HEK293 (cell line): ENCODE measurements at regions not wholly inside any gene's neighbourhood (a gene's known extent, or its start where the extent isn't known, plus 50 kb on each side); places are given as distances from the start of the nearest gene placed in this dataset.
A peak's percentile ranks its signal among the peaks of the same experiment; 100 is the strongest.
"Not testable (repeated sequence)": the region's sequence is repeated elsewhere in the genome, so short reads cannot be mapped to it uniquely, and the experiment has no call there.

ENCODE experiments used
- CTCF ChIA-PET: fragments of 350-600 bp; formaldehyde crosslinking; extraction: SDS; loops from one replicate; lab custom pipeline; 2021; ENCODE audit warnings: antibody characterized with exemption; lab: Yijun Ruan, JAX
- POLR2A ChIA-PET: fragments of 300-600 bp; formaldehyde crosslinking; extraction: SDS; loops from one replicate; lab custom pipeline; 2020; ENCODE audit warnings: antibody characterized with exemption, inconsistent platforms; lab: Yijun Ruan, JAX
- H3K27ac ChIP-seq: fragments of 200-500 bp; sonication (Bioruptor generic); 2 replicates; pipeline ENCODE4 v1.5.1; 2014; ENCODE audit warnings: low read depth, low read length, control low read depth, inconsistent platforms; ENCODE audit errors: extremely low read depth
- H3K36me3 ChIP-seq, 2 experiments: fragments of 200-500 bp in 1 of 2; sonication (Bioruptor generic) in 1 of 2; 1 replicate in 1 of 2; 2 replicates in 1 of 2; pipeline ENCODE4 v1.5.1; 2014 to 2017; ENCODE audit warnings: inconsistent platforms in 2 of 2, low read length in 2 of 2; ENCODE audit not compliant: control insufficient read depth in 2 of 2, insufficient read depth in 1 of 2
- H3K4me1 ChIP-seq: fragments of 200-500 bp; sonication (Bioruptor generic); 2 replicates; pipeline ENCODE4 v1.5.1; 2014; ENCODE audit warnings: mild to moderate bottlenecking, low read length, inconsistent platforms; ENCODE audit not compliant: control insufficient read depth, insufficient read depth
- H3K4me3 ChIP-seq: 2 replicates; pipeline ENCODE4 v1.5.1; 2011; ENCODE audit warnings: low read depth, mild to moderate bottlenecking, control low read depth, low read length, moderate library complexity
- H3K9me3 ChIP-seq: fragments of 200-500 bp; sonication (Bioruptor generic); 2 replicates; pipeline ENCODE4 v1.5.1; 2014; ENCODE audit warnings: low read depth, low read length, inconsistent platforms; ENCODE audit not compliant: control insufficient read depth, insufficient read depth
- GFI1B ChIP-seq: fragments of 450-650 bp; formaldehyde crosslinking; IDR thresholded peaks from 2 replicates; pipeline ENCODE4 v1.5.1; 2016; ENCODE audit warnings: missing biosample characterization, missing genetic modification characterization
- GLIS2 ChIP-seq: fragments of 450-650 bp; formaldehyde crosslinking; IDR thresholded peaks from 2 replicates; pipeline ENCODE4 v1.5.1; 2016; ENCODE audit warnings: missing biosample characterization, missing genetic modification characterization
- ZBTB17 ChIP-seq: fragments of 450-650 bp; formaldehyde crosslinking; IDR thresholded peaks from 2 replicates; pipeline ENCODE4 v1.5.1; 2016; ENCODE audit warnings: missing biosample characterization, missing genetic modification characterization
- ZBTB21 ChIP-seq: fragments of 450-650 bp; formaldehyde crosslinking; IDR thresholded peaks from 2 replicates; pipeline ENCODE4 v1.5.1; 2017; ENCODE audit warnings: missing biosample characterization, missing genetic modification characterization
- ZNF239 ChIP-seq: fragments of 450-650 bp; formaldehyde crosslinking; IDR thresholded peaks from 2 replicates; pipeline ENCODE4 v1.5.1; 2016; ENCODE audit warnings: missing biosample characterization, missing genetic modification characterization
- ZNF48 ChIP-seq: fragments of 450-650 bp; formaldehyde crosslinking; IDR thresholded peaks from 2 replicates; pipeline ENCODE4 v1.5.1; 2016; ENCODE audit warnings: missing biosample characterization, missing genetic modification characterization
- ZNF530 ChIP-seq: fragments of 450-650 bp; formaldehyde crosslinking; IDR thresholded peaks from 2 replicates; pipeline ENCODE4 v1.5.1; 2016; ENCODE audit warnings: low read depth, missing biosample characterization, missing genetic modification characterization
- ZNF654 ChIP-seq: fragments of 450-650 bp; formaldehyde crosslinking; IDR thresholded peaks from 2 replicates; pipeline ENCODE4 v1.5.1; 2016; ENCODE audit warnings: low read depth, missing biosample characterization, missing genetic modification characterization
- ZNF664 ChIP-seq: fragments of 450-650 bp; formaldehyde crosslinking; IDR thresholded peaks from 2 replicates; pipeline ENCODE4 v1.5.1; 2016; ENCODE audit warnings: missing biosample characterization, missing genetic modification characterization
- ZNF777 ChIP-seq: fragments of 450-650 bp; formaldehyde crosslinking; IDR thresholded peaks from 2 replicates; pipeline ENCODE4 v1.5.1; 2017; ENCODE audit warnings: missing biosample characterization, missing genetic modification characterization, borderline replicate concordance
- ZSCAN16 ChIP-seq: fragments of 450-650 bp; formaldehyde crosslinking; IDR thresholded peaks from 2 replicates; pipeline ENCODE4 v1.5.1; 2016; ENCODE audit warnings: missing biosample characterization, missing genetic modification characterization
- ZSCAN30 ChIP-seq: fragments of 450-650 bp; IDR thresholded peaks from 2 replicates; pipeline ENCODE4 v1.5.1; 2018; ENCODE audit warnings: missing biosample characterization, mild to moderate bottlenecking, missing genetic modification characterization, moderate library complexity
- ZSCAN5A ChIP-seq: fragments of 450-650 bp; formaldehyde crosslinking; IDR thresholded peaks from 2 replicates; pipeline ENCODE4 v1.5.1; 2016; ENCODE audit warnings: missing biosample characterization, missing genetic modification characterization
- TF ChIP-seq, protein P1 (sequence below): fragments of 450-650 bp; formaldehyde crosslinking; IDR thresholded peaks from 2 replicates; pipeline ENCODE4 v1.5.1; 2016; ENCODE audit warnings: missing biosample characterization, missing genetic modification characterization
- TF ChIP-seq, protein P2 (sequence below): fragments of 450-650 bp; formaldehyde crosslinking; IDR thresholded peaks from 2 replicates; pipeline ENCODE4 v1.5.1; 2016; ENCODE audit warnings: missing biosample characterization, missing genetic modification characterization
- TF ChIP-seq, protein P3 (sequence below): fragments of 450-650 bp; formaldehyde crosslinking; IDR thresholded peaks from 2 replicates; pipeline ENCODE4 v1.5.1; 2016; ENCODE audit warnings: missing biosample characterization, missing genetic modification characterization

DNA sequence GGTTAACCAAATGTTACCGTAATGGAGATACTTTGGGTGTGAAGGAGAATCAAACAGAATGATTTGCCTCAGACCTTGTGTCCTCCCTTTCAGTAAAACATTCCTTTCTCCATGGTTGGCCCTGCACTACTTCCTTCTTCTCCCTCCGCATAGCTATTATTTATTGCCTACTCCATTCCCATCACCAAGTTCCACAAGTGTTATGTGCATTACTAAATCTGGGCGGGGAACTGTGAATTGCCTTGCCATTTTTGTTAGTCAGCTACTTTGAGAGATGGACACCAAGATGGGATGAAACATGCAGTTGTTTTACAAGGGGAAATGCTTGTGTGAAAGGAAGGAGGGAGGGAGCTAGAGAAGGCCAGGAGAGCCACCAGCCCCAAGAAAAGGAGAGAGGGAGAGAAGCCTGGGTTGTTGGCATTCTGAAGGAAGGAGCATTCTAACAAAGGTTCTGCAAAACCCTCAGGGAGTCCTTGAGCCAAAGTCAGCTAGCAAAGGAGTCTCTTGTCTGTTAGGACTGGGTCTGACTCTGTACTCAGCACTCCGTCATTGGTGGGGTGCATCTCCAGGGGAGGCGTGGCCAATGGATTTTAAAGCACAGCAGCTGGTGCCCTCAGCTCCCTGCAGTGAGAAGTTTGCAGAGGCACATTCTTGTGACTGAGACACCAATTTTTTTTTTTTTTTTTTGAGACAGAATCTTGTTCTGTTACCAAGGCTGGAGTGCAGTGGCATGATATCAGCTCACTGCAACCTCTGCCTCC lies 83.6 kb upstream of the CHD6 start:
- CTCF ChIA-PET: interaction anchor here (0.6 to 1.6 kb wide), 2 partner anchors 9 to 204 kb away, joined by 3 to 6 read pairs; no protein-coding TSS in a partner anchor
- TF ChIP-seq ZNF239 (tag by site-specific recombination) (no peak), ZSCAN16 (tag by site-specific recombination) (no peak), ZBTB17 (tag by site-specific recombination) (no peak), ZNF530 (tag by site-specific recombination) (no peak), ZBTB21 (tag by site-specific recombination) (no peak), GFI1B (tag by site-specific recombination) (no peak), GLIS2 (tag by site-specific recombination) (no peak), ZSCAN30 (no peak)
- TF ChIP-seq, protein P1, sequence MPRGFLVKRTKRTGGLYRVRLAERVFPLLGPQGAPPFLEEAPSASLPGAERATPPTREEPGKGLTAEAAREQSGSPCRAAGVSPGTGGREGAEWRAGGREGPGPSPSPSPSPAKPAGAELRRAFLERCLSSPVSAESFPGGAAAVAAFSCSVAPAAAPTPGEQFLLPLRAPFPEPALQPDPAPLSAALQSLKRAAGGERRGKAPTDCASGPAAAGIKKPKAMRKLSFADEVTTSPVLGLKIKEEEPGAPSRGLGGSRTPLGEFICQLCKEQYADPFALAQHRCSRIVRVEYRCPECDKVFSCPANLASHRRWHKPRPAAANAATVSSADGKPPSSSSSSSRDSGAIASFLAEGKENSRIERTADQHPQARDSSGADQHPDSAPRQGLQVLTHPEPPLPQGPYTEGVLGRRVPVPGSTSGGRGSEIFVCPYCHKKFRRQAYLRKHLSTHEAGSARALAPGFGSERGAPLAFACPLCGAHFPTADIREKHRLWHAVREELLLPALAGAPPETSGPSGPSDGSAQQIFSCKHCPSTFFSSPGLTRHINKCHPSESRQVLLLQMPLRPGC (tag by site-specific recombination): no peak
- TF ChIP-seq, protein P2, sequence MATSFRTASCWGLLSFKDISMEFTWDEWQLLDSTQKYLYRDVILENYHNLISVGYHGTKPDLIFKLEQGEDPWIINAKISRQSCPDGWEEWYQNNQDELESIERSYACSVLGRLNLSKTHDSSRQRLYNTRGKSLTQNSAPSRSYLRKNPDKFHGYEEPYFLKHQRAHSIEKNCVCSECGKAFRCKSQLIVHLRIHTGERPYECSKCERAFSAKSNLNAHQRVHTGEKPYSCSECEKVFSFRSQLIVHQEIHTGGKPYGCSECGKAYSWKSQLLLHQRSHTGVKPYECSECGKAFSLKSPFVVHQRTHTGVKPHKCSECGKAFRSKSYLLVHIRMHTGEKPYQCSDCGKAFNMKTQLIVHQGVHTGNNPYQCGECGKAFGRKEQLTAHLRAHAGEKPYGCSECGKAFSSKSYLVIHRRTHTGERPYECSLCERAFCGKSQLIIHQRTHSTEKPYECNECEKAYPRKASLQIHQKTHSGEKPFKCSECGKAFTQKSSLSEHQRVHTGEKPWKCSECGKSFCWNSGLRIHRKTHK (tag by site-specific recombination): no peak
- TF ChIP-seq, protein P3, sequence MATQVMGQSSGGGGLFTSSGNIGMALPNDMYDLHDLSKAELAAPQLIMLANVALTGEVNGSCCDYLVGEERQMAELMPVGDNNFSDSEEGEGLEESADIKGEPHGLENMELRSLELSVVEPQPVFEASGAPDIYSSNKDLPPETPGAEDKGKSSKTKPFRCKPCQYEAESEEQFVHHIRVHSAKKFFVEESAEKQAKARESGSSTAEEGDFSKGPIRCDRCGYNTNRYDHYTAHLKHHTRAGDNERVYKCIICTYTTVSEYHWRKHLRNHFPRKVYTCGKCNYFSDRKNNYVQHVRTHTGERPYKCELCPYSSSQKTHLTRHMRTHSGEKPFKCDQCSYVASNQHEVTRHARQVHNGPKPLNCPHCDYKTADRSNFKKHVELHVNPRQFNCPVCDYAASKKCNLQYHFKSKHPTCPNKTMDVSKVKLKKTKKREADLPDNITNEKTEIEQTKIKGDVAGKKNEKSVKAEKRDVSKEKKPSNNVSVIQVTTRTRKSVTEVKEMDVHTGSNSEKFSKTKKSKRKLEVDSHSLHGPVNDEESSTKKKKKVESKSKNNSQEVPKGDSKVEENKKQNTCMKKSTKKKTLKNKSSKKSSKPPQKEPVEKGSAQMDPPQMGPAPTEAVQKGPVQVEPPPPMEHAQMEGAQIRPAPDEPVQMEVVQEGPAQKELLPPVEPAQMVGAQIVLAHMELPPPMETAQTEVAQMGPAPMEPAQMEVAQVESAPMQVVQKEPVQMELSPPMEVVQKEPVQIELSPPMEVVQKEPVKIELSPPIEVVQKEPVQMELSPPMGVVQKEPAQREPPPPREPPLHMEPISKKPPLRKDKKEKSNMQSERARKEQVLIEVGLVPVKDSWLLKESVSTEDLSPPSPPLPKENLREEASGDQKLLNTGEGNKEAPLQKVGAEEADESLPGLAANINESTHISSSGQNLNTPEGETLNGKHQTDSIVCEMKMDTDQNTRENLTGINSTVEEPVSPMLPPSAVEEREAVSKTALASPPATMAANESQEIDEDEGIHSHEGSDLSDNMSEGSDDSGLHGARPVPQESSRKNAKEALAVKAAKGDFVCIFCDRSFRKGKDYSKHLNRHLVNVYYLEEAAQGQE (tag by site-specific recombination): no peak
- H3K4me1 ChIP-seq: no peaks in the 10 kb centered on the region
- POLR2A ChIA-PET: no interaction called here
- no peaks in the 10 kb centered on the region for H3K36me3 ChIP-seq
- no peaks in the 10 kb centered on the region for H3K9me3 ChIP-seq
- no peak overlapping the region for H3K27ac ChIP-seq
- H3K4me3 ChIP-seq: no peak overlapping the region

- H3K9me3 ChIP-seq, H3K4me1 ChIP-seq, POLR2A ChIA-PET, H3K4me3 ChIP-seq, H3K36me3 ChIP-seq, H3K27ac ChIP-seq: not testable (repeated sequence)
- CTCF ChIA-PET: interaction anchor here (0.6 to 1.5 kb wide), 6 partner anchors 13 to 1743 kb away, joined by 3 to 5 read pairs (median 3); no protein-coding TSS in a partner anchor
Measured at GRCh38 chr20:41699673-41700072, 81.5 kb upstream of the CHD6 start.

DNA sequence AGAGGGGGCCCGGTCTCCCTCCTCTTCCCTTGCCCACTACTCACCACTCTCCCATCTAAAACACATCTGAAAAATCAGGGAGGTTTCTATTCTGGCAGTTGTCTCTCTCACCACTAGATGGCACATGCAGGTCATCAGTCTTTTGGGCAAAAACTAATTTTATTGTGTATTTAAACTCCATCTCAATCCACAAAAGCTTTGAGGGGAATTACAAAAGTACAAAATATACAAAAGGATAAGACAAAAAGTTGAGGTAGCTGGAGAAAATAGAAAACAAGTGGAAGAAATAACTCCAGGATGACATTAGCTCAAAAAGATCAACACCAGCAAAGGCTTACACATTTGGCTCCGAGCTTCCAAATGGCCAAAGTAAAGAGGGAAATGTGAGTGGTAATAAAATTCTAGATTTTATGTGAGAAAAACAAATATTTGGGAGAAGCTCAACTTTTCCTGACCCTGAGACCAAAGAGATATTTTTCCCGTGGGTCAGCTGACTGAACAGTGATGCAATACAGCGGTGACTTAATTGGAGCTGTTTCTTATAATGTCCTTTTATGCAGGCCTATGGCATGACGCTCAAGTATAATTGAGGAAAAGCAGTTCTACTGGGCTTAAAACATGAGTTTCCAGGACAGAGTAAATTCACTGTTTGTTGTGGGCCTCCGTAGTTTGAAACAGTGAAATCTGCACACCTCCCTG lies 79.8 kb upstream of the CHD6 start:
- H3K4me3 ChIP-seq: no peak overlapping the region

More for the DNA sequence above, 79.8 kb upstream of the CHD6 start:
- TF ChIP-seq ZNF48: no peak
- TF ChIP-seq ZNF777 (tag by site-specific recombination): no peak
- peak; percentile 57 for TF ChIP-seq ZNF654 (tag by site-specific recombination)
- no peak for TF ChIP-seq ZSCAN5A (tag by site-specific recombination)
- TF ChIP-seq ZNF664 (tag by site-specific recombination): peak; percentile 56; the same call in 1 of the 2 replicates
- H3K27ac ChIP-seq: no peak overlapping the region
- ChIA-PET POLR2A (interaction anchor here (0.6 kb wide), 1 partner anchor 1731 kb away, joined by 3 read pairs; no protein-coding TSS in a partner anchor), CTCF (interaction anchor here (0.6 to 1.7 kb wide), 23 partner anchors 8 to 1711 kb away, joined by 3 to 8 read pairs (median 3); no protein-coding TSS in a partner anchor)
- H3K4me1 ChIP-seq: no peaks in the 10 kb centered on the region
- H3K36me3 ChIP-seq: no peaks in the 10 kb centered on the region
- no peaks in the 10 kb centered on the region for H3K9me3 ChIP-seq
